NCI-H446 (cell line): ENCODE measurements at regions not wholly inside any gene's neighbourhood (a gene's known extent, or its start where the extent isn't known, plus 50 kb on each side); places are given as distances from the start of the nearest gene placed in this dataset.
"Not testable (repeated sequence)": the region's sequence is repeated elsewhere in the genome, so short reads cannot be mapped to it uniquely, and the experiment has no call there.

Source experiments
- DNase-seq, 2 experiments: peaks; one replicate each; lab custom pipeline; 2025; lab: John Stamatoyannopoulos, UW

DNA sequence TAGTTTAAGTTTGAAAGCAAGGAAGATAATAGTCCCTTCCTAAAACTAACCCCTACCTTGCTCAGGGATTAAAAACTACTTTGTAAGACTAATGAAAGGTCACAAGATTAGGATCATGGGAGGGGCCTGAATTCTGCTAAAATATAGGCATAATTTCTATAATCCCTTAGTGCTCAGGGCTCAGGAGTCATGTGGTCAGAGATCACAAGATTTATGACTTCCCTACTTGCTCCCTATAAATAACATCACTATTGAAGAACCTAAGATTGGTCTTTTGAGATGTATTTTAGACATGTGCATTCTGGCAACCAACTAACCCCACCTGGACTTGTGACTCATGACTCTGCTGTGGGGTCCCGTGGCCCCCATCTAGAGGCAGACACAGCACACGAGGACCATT lies 81.1 kb downstream of the STMND1 start:
- no peak for DNase-seq

- DNase-seq: no peak
Observed at GRCh38 chr6:17186925-17187324, 85.1 kb downstream of the STMND1 start.

- DNase-seq: no peak
Observed at GRCh38 chr6:17193106-17193775, 87.9 kb upstream of the RBM24 start.

DNA sequence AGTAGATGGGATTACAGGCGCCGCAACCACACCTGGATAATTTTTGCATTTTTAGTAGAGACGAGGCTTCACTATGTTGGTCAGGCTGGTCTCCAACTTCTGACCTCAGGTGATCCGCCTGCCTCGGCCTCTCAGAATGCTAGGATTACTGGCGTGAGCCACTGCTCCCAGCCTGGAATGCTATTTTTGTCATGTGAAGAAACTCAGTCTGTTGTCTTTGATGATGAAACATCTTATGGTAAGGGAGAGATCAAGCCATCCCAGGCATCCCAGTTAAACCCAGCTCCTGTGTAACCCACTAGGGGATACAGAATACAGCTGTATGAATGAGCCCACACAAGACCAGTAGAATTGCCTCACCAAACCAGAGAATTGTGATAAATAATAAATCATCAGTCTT lies 83.6 kb upstream of the RBM24 start:
- DNase-seq: no peak

DNA sequence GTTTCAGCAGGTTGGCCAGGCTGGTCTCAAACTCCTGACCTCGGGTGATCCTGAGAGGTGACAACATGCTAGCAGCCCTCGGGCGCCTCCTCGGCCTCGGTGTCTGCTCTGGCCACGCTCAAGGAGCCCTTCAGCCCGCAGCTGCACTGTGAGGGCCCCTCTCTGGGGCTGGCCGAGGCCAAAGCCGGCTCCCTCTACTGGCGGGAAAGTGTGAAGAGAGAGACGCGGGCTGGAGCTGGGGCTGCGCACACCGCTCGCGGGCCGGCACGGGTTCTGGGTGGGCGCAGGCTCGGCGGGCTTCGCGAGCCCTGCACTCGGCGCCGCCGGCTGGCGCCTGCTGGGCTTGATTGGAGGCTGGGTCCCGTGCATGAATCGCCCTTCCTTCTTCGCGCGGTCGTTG lies 80.8 kb upstream of the RBM24 start:
- DNase-seq: no peak

DNA sequence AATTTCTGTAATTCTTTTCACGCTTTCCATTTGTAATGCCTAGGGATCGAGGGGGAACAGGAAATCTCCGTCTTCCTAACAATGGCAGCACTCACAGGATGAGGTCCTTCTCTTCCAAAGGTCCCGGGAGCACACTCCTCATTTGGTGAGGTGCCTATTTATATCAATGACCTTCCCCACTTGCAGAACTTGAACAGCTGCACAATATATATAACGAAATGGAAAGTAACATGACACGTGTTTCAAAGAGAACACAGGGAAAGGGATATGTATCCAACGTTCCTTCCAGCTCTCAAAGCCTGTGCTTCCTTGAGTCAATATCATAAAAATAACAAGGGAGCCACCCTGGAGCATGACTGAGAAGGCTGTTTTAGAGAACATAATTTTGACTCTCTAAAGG lies 78.6 kb upstream of the RBM24 start:
- no peak for DNase-seq

DNA sequence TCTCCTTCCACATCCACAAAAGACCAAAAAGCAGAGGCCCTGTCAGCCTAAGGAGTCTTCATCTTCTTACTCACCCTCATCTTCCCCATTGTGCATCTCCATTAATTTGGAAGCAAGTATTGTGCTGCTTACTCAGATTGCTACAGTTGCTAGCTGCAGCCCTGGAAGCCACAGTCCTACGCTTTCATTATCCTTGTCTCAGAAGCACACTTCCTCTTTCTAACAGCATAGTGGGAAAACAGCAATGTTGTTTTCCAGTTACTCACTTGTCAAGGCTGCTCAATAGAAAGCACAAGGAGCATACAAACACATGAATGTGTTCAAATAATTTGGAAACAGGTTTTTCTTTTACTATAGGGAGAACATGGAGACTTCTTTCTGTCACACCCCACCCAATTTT lies 76.6 kb upstream of the RBM24 start:
- DNase-seq: no peak

DNA sequence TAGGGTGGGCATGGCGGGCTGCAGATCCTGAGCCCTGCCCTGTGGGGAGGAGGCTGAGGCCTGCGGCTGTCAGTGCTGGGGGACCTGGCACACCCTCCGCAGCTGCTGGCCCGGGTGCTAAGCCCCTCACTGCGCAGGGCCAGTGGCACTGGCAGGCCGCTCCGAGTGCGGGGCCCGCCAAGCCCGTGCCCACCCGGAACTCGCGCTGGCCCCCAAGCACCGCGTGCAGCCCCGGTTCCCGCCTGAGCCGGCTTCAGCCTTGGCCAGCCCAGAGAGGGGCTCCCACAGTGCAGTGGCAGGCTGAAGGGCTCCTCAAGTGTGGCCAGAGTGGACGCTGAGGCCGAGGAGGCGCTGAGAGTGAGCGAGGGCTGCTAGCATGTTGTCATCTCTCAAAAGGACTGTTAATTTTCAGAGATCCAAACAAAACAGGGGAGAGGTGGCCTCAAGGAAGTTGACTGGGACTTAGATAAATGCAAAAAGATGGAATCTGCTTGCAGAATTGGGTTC lies 74.5 kb upstream of the RBM24 start:
- DNase-seq: no peak

- peak; percentile 98 to 99 for DNase-seq
Observed at GRCh38 chr6:17207281-17207680, 73.9 kb upstream of the RBM24 start.

DNA sequence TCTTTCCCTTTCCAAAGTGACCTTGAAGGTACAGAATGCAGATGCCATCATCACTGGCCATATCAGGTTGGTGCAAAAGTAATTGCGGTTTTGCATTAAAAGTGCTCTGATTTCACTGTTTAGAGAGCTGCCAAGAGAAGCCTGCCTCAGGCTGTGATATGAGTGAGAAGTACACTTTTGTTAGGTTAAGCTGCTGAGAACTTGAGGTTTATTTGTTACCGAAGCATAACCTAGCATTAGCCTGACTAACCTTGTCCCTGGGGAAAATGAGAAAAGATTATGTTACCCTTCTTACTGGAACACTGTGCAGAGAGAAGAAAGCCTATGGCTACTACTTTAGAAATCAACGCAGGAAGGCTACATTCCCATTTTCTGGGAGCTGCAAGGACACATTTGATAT lies 70.5 kb upstream of the RBM24 start:
- DNase-seq: no peak

GRCh38 chr6:17211101-17211500 lies 70.1 kb upstream of the RBM24 start:
- no peak for DNase-seq

GRCh38 chr6:17212546-17213371 lies 68.4 kb upstream of the RBM24 start:
- DNase-seq: peak; percentile 95 to 97

DNA sequence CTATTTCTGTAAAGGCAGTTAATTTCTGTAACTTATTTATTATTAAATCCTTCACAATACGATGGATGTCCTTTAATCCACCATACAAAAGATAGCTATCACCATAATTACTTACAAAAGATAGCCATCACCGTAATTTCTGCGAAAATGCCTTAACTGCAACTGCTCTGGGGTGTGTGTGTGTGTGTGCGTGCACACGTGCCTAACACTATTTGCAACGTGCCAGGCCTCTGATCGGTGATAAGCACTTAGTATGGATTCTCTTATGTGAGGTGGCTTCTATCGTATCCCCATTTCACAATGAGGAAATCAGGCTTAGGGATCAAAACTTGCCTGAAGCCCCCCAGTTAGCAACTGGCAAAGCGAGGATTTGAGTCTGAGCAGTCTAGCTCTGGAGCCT lies 67.1 kb upstream of the RBM24 start:
- DNase-seq: no peak

DNA sequence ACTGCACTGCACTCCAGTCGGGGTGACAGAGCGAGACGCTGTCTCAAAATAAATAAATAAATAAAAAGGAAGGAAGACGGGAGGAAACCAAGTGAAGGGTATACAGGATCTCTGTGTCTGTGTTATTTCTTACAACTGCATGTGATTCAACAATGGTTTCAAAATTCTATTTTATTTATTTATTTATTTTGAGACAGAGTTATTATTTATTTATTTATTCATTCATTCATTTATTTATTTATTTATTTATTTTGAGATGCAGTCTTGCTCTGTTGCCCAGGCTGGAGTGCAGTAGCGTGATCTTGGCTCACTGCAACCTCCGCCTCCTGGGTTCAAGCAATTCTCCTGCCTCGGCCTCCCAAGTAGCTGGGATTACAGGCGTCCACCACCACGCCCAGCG lies 64.2 kb upstream of the RBM24 start:
- DNase-seq: not testable (repeated sequence)

DNA sequence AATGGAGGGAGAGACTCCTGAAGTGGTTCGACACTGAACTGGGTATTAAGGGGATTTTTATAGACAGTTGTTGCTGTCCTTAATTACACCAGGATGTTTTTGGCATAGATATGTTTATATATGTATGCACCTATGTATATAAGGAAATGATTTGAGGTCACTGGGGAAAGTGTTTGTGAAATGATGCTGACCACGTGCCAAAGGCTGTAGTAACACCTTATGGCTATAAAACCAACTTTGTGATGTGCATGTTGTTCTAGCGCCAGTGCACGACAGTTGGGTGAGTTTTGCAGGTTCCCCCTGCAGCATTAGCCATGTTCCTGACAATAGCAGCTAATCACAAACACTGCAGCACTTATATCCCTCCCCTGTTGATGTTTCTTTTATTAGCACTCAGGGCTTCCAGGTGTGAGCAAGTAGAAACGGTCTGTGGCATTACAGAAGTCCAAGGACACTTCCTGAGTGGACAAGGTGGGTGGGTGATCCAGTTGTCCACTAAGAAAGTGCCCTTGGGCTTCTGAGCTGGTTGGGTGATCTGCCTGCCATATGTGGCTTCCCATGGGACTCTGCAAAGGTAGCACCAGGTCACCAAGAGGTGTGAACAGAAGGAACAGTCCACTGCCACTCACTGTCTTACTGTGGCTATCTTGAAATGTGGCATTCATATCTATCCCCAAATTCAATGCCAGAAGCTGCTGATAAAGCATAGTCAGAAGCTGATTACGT lies 63.0 kb upstream of the RBM24 start:
- DNase-seq: no peak

DNA sequence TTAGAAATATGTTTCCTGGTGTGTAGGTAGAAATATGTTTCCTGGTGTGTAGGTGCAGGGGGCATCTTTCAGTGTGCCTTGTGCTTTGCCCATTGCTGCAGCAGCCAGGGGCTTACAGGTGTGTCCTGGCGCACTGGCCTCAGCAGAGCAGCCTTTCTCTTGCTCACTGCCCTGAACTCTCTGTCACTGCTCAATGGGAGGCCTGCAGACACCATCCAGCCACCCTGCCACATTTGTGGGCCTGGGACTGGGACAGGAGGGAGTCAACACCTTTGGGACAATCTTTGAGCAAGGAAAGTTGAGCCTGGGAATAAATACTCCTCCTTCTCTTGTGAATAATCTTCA lies 62.4 kb upstream of the RBM24 start:
- no peak for DNase-seq

DNA sequence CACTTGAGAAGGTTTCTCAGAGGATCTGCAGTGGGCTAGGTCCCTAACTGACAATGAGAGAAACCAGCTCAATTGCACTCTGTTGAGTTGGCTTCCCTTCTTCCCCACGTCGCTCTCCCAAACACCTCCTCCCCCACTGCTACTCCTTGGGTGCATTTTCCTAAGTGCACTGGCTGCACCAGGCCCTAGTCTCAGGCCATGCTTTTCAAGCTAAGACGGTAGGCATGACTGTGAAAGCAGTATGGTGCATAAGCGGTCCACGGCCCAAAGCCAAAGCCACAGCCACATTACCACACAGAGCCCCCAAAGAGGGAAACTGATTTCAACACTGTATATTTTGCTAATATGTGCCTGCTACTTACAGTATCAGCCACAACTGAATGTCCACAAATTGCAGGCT lies 62.1 kb upstream of the RBM24 start:
- DNase-seq: no peak

GRCh38 chr6:17220040-17220910 lies 60.9 kb upstream of the RBM24 start:
- no peak for DNase-seq

GRCh38 chr6:17224056-17224455 lies 57.1 kb upstream of the RBM24 start:
- DNase-seq: no peak

DNA sequence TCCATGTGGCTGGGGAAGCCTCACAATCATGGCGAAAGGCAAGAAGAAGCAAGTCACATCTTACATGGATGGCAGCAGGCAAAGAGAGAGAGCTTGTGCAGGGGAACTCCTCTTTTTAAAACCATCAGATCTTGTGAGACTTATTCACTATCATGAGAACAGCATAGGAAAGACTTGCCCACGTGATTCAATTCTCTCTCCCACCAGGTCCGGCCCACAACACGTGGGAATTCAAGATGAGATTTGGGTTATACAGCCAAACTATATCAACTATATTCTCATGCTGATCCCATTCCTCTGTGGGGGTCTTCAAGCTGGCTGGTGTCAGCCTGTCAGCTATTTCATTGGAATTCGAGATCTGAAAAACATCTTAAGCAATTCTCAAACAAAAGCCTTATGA lies 56.7 kb upstream of the RBM24 start:
- DNase-seq: not testable (repeated sequence)

DNA sequence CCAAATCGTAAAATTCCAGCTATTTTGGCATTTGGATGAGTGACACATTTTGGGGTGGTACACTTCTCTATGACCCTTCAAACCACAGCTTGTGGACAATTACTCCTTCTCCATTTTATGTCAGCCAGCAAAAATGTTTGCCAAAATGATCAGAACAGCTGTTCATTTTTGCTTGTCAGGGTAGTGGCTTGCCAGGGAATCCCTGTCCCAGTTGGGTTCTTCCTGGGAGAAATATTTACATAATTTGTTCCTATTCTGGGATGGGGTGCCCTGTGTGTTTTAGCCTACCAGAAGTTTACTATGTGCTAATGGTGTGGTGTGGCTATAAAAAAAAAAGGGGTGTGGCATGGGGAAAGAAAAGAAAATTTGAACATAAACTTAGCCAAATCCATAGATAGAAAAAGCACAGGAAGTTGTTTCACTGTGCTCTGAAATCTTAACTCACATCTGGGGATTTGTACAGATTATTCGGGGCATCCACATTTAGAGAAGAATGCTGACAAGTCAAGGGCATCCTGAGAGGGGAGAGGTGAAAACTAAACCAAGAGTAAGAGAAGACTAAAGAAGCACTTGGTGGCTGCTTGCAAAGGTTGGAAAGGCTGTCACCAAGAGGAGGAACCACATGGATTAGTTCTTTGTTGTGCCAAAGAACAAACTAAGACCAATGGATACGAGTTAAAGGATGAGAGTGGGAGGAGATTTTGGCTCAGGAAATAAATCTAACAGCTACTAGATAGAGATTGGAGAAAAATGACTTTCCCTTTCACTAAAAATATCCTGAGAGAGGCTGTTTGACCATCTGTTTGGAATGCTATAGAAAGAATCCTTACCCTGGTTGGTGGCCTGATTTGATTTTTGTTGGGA lies 55.2 kb upstream of the RBM24 start:
- DNase-seq: peak; percentile 68 to 85
